ENCODE measurements at regions not wholly inside any gene's neighbourhood (a gene's known extent, or its start where the extent isn't known, plus 50 kb on each side); places are given as distances from the start of the nearest gene placed in this dataset.

GRCh38 chr4:179762840-179763239, 2320.6 kb upstream of the AGA start:
- Histone ChIP-seq H3K27ac (no peak overlapping the region), H3K36me3 (no peaks in the 10 kb centered on the region), H3K9me3 (no peaks in the 10 kb centered on the region), H3K27me3 (no peaks in the 10 kb centered on the region), H3K4me1 (no peaks in the 10 kb centered on the region), H3K4me3 (no peak overlapping the region)
- TF ChIP-seq POLR2AphosphoS5 (IDR thresholded peaks at IDR 0.05; ENCODE audit: insufficient read depth in 1 of 2, low read depth in 1 of 2) (no peak), CTCF (IDR thresholded peaks at IDR 0.05) (no peak), POLR2A (IDR thresholded peaks at IDR 0.05) (no peak)
- no peak for DNase-seq (ENCODE audit: extremely low spot score in 2 of 2)
- intact Hi-C loops (cut with DNase I): no loop called here

- H3K36me3 ChIP-seq: no peaks in the 10 kb centered on the region
- TF ChIP-seq POLR2A (IDR thresholded peaks at IDR 0.05): no peak
- no peak for TF ChIP-seq CTCF (IDR thresholded peaks at IDR 0.05)
- no peak for TF ChIP-seq POLR2AphosphoS5 (IDR thresholded peaks at IDR 0.05; ENCODE audit: insufficient read depth in 1 of 2, low read depth in 1 of 2)
- DNase-seq (ENCODE audit: extremely low spot score in 2 of 2): no peak
- no peaks in the 10 kb centered on the region for H3K4me1 ChIP-seq
- no peak overlapping the region for H3K27ac ChIP-seq
- H3K9me3 ChIP-seq: no peaks in the 10 kb centered on the region
- intact Hi-C loops (cut with DNase I): no loop called here
- H3K27me3 ChIP-seq: no peaks in the 10 kb centered on the region
- H3K4me3 ChIP-seq: no peak overlapping the region
Measured at GRCh38 chr4:179766938-179767337, 2324.7 kb upstream of the AGA start.

- Histone ChIP-seq H3K27ac (no peak overlapping the region), H3K27me3 (no peaks in the 10 kb centered on the region), H3K4me1 (no peaks in the 10 kb centered on the region), H3K36me3 (no peaks in the 10 kb centered on the region), H3K9me3 (no peaks in the 10 kb centered on the region), H3K4me3 (no peak overlapping the region)
- no peak for DNase-seq (ENCODE audit: extremely low spot score in 2 of 2)
- no peak for TF ChIP-seq POLR2AphosphoS5 (IDR thresholded peaks at IDR 0.05; ENCODE audit: insufficient read depth in 1 of 2, low read depth in 1 of 2)
- TF ChIP-seq CTCF (IDR thresholded peaks at IDR 0.05): no peak
- no peak for TF ChIP-seq POLR2A (IDR thresholded peaks at IDR 0.05)
- intact Hi-C loops (cut with DNase I): no loop called here
Measured at GRCh38 chr4:179768996-179769395, 2326.8 kb upstream of the AGA start.

GRCh38 chr4:179797738-179798137, 2355.5 kb upstream of the AGA start:
- H3K4me1 ChIP-seq: no peaks in the 10 kb centered on the region
- no peaks in the 10 kb centered on the region for H3K27me3 ChIP-seq
- H3K9me3 ChIP-seq: no peaks in the 10 kb centered on the region
- H3K4me3 ChIP-seq: no peak overlapping the region
- no peak for DNase-seq (ENCODE audit: extremely low spot score in 2 of 2)
- H3K36me3 ChIP-seq: no peaks in the 10 kb centered on the region
- TF ChIP-seq CTCF (IDR thresholded peaks at IDR 0.05) (no peak), POLR2AphosphoS5 (IDR thresholded peaks at IDR 0.05; ENCODE audit: insufficient read depth in 1 of 2, low read depth in 1 of 2) (no peak), POLR2A (IDR thresholded peaks at IDR 0.05) (no peak)
- no peak overlapping the region for H3K27ac ChIP-seq
- intact Hi-C loops (cut with DNase I): no loop called here

- Histone ChIP-seq H3K36me3 (no peaks in the 10 kb centered on the region), H3K9me3 (no peaks in the 10 kb centered on the region), H3K4me1 (no peaks in the 10 kb centered on the region), H3K27me3 (no peaks in the 10 kb centered on the region), H3K27ac (no peak overlapping the region), H3K4me3 (no peak overlapping the region)
- TF ChIP-seq CTCF (IDR thresholded peaks at IDR 0.05) (no peak), POLR2A (IDR thresholded peaks at IDR 0.05) (no peak), POLR2AphosphoS5 (IDR thresholded peaks at IDR 0.05; ENCODE audit: insufficient read depth in 1 of 2, low read depth in 1 of 2) (no peak)
- intact Hi-C loops (cut with DNase I): no loop called here
- DNase-seq (ENCODE audit: extremely low spot score in 2 of 2): no peak
Measured at GRCh38 chr4:179803857-179804256, 2361.6 kb upstream of the AGA start.

Measured in vagina (tissue), 2 donors.